ACHN (cell line): ENCODE measurements at regions not wholly inside any gene's neighbourhood (a gene's known extent, or its start where the extent isn't known, plus 50 kb on each side); places are given as distances from the start of the nearest gene placed in this dataset.
"Not testable (repeated sequence)": the region's sequence is repeated elsewhere in the genome, so short reads cannot be mapped to it uniquely, and the experiment has no call there.

Source experiments
- DNase-seq: peaks from one replicate; pipeline ENCODE4 v3.0.0-alpha.2; 2015
- in situ Hi-C: cut with HindIII; loops from 2 replicates; pipeline ENCODE4 v1.10.0; 2017; ENCODE audit warnings: low sequenced_read_pairs, low pct_ligation_motif_present, low pct_unique_long_range_greater_than_20kb

- DNase-seq, result no peak
- in situ Hi-C loops, result no loop called here
Observed at GRCh38 chr5:51802551-51803184, 419.4 kb downstream of the ISL1 start.

GRCh38 chr5:51806677-51807076, 423.4 kb downstream of the ISL1 start:
- in situ Hi-C loops, result no loop called here
- DNase-seq, result no peak

- in situ Hi-C loops, result no loop called here
- peak; percentile 62 for DNase-seq
Observed at GRCh38 chr5:51810592-51810991, 427.3 kb downstream of the ISL1 start.

DNA sequence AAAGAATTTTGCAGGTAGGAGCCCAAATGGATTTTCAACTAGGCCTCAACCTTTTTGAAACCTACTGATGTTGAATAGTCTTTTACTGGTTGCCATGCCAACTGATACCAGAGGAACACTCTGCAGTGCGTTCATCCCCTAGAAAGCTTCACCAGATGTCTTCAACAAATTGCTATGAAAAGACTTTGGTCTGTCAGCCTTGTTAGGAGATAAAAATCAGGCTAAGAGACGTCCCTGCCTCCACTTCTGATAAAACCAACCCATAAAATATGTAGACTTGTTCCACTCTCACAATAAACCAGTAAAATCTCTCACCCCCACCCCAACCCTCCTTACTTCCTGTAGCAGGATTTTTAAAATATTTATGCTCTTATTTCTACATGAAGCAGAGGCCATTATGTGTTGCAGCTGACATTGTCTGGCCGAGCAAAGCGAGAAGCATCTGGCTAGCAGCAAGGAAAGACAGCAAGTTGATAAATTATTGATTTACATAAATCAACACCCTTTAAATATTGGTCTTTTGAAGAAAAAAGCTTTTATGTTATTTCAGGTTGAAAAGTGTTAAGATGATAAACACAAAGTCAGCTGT, 428.7 kb downstream of the ISL1 start:
- no peak for DNase-seq
- in situ Hi-C loops, result no loop called here

- DNase-seq, in situ Hi-C loops: not testable (repeated sequence)
Observed at GRCh38 chr5:51814817-51815216, 431.6 kb downstream of the ISL1 start.

- in situ Hi-C loops, result no loop called here
- DNase-seq, result no peak
Observed at GRCh38 chr5:51816427-51816826, 433.2 kb downstream of the ISL1 start.

DNA sequence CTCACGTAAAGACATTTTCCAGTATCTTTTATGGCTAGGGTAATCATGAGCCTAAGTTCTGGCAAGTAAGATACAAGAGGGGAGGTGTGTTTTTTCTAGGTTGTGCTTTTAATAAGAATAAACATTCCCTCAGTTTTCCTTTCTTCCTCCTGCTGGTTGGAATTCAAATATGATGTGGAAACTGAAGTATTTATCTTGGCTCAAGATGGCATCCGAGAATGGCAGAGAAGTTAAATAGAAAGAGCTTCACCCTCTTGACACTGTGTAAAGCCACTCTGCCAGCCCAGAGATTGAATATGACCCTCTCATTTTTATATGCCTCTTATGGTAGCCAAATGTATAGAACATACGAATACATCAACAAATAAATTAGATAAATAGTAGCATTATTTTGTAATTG, 438.4 kb downstream of the ISL1 start:
- no peak for DNase-seq
- in situ Hi-C loops, result no loop called here

GRCh38 chr5:51829230-51829629, 446.0 kb downstream of the ISL1 start:
- in situ Hi-C loops, result no loop called here
- peak; percentile 65 for DNase-seq

DNA sequence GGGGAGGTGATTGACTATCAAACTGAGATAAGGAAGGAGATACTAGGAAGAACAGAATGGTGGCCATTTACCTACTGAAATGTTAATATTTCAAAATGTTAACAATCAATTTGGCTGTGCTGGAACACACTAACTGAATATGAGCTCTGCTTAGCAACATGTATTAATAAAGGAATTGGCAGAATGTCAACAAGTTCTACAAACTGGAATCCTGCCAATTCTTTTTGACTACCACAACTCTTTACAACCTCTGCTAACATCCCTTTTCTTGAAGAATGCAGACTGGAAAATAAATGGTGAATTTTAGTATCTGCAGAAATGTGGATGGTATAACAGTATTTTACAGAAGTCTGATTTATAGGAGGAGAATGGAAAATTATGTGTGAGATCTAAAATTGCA, 446.4 kb downstream of the ISL1 start:
- in situ Hi-C loops, result no loop called here
- DNase-seq, result peak; percentile 7

- DNase-seq, result no peak
- in situ Hi-C loops, result no loop called here
Observed at GRCh38 chr5:51832934-51833470, 449.8 kb downstream of the ISL1 start.

GRCh38 chr5:51838459-51838858, 455.2 kb downstream of the ISL1 start:
- DNase-seq, result no peak
- in situ Hi-C loops, result no loop called here

DNA sequence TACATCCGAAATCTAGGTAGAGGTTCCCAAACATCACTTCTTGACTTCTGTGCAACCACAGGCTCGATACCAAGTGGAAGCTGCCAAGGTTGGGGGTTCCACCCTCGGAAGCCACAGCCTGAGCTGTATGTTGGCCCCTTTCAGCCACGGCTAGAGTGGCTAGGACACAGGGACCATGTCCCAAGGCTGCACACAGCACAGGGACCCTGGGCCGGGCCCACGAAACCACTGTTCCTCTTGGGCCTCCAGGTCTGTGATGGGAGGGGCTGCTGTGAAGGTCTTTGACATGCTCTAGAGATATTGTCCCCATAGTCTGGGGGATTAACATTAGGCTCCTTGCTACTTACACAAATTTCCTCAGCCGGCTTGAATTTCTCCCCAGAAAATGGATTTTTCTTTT, 460.6 kb downstream of the ISL1 start:
- in situ Hi-C loops, result no loop called here
- DNase-seq, result no peak

DNA sequence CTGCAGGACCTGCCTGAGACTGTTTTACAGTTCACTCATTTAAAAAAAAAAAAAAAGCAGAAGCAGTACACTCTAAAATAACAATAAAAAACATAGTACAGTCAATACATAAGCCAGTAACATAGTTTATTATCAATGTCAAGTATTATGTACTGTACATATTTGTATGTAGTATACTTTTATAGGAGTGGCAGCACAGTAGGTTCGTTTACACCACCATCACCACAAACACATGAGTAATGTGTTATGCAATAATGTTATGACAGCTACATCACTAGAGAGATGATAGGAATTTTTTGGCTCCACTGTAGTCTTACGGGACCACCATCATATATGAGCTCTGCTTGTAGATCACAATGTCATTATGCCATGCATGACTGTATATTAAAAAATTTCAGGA, 462.8 kb downstream of the ISL1 start:
- in situ Hi-C loops, result no loop called here
- DNase-seq, result no peak

DNA sequence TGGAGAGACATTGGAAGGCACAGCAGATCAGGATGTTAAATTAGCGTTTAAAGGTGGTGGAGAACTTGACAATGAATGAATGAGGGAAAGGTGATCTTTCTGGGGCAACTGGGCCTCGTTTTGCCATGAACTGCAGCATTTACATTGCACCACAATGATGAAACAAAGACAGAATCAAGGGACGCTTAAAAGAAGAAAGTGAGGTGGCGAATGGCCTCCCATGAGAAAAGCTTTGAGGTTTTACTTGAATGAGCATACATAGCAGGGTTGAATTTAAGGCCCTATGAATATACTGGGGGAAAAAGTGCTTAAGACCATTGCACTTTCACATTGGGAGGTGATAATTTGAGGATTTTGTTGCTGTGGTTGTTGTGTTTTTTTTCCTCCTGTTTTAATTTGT, 476.4 kb downstream of the ISL1 start:
- in situ Hi-C loops, result no loop called here

GRCh38 chr5:51860532-51861018, 477.3 kb downstream of the ISL1 start:
- peak; percentile 2 for DNase-seq

More for the DNA sequence above, 476.4 kb downstream of the ISL1 start:
- DNase-seq, result no peak

GRCh38 chr5:51872144-51872543, 488.9 kb downstream of the ISL1 start:
- DNase-seq, result no peak
- in situ Hi-C loops, result no loop called here

More at GRCh38 chr5:51860532-51861018, 477.3 kb downstream of the ISL1 start:
- in situ Hi-C loops, result no loop called here

DNA sequence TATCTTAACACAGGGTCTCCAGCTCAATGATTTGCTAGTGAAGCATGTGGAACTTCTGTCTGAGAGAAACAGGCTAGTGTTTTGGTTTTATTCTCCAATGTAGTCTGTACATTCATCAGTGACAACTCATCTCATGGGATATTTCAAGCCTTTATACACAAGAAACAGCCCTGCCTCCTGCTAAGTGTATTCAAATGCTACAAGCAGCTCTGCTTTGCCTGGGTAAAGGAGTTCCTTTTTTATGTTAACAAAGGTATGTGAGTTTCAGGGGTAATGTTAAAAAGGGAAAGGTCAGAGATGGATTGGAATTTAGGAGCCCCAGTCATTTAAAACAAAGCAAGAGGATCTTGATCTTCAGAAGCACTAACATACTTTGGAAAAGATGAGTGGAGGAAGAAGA, 498.7 kb downstream of the ISL1 start:
- in situ Hi-C loops, result no loop called here
- no peak for DNase-seq

DNA sequence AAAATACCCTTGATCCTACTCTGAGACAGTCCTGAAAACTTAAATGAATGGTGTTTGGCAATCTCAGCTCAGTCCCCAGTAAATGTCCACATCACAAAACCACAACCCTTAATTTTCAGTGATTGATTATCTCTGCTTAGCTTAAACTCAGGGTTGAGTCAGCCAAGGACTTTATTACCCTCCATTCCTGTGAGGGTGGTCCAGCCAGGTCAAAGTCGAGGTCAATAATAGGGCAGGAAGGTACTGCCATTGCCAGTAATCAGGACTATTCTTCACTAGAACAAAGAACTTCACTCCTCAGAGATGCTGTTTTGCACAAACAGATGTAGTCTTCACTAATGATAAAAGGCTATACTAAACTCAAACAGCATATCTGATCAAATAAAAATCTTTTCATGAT, 499.4 kb downstream of the ISL1 start:
- in situ Hi-C loops, result no loop called here
- no peak for DNase-seq

DNA sequence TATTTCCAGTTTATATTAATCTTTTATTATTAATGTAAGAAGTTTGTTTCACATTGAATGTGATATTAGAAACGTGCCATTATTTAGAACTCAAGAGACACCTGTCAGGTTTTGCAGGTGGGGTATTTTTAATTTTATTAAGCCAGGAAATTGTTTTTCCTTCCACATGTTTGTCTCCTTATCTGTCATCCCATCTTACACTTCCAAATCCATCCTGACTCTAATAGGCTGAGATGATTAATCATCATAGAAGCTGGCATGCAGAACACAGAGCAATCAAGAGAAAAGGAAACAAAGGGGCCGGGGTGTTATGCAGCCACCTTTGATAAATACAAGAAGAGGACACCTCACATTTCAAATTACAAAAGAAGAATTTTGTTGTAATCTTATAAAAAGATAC, 506.5 kb downstream of the ISL1 start:
- in situ Hi-C loops, result no loop called here
- DNase-seq, result no peak

DNA sequence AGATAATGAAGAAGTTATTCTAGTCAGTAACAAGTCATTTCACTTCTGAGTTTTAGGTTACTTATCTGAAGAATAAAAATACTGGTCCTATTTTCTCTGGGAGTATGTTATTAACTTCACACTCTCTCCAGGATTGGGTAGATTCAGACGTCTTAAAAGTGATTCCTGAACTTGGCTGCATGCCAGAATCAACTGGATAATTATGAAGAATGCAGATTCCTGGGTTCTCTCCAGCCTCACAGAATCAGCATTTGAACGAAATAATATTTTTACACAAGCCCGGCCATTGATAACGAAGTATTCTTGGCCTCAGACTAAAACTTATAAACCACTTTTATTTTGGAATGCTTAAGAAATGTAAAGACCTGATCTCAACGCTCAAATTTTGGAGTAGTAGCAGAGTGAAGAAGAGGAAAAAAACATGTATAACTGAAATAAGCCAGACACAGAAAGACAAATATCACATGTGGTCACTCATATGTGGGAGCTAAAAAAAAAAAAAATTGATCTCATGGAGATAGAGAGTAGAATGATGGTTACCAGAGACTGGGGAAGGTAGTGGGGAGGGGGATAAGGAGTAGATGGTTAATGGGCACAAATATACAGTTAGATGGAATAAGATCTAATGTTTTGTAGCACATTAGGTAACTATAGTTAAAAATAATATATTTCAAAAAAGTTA, 507.3 kb downstream of the ISL1 start:
- in situ Hi-C loops, result no loop called here
- DNase-seq, result no peak
